GM12878 (cell line): ENCODE measurements at regions not wholly inside any gene's neighbourhood (a gene's known extent, or its start where the extent isn't known, plus 50 kb on each side); places are given as distances from the start of the nearest gene placed in this dataset.

Source experiments
- ATAC-seq: fragments of 200-7000 bp; cut with Tn5 transposase; 3 replicates; pipeline ENCODE4 v1.9.1; 2020; ENCODE audit warnings: mild to moderate bottlenecking, moderate library complexity
- BruUV-seq: library from RNA; stranded (reverse); fragments of 400-500 nt; replicated peaks from 2 replicates; lab custom pipeline; 2021; lab: Mats Ljungman, UMichigan
- CTCF ChIA-PET: fragments of 300-600 bp; sonication (Branson Sonifier 250); formaldehyde crosslinking; extraction: SDS; loops from one replicate; lab custom pipeline; 2021; ENCODE audit warnings: inconsistent platforms; lab: Yijun Ruan, JAX
- POLR2A ChIA-PET: fragments of 350-600 bp; formaldehyde crosslinking; extraction: SDS; loops from one replicate; lab custom pipeline; 2021; ENCODE audit warnings: inconsistent platforms; lab: Charles Lee
- RAD21 ChIA-PET: fragments of 300-600 bp; sonication (Branson Sonifier 250); formaldehyde crosslinking; loops from one replicate; lab custom pipeline; 2023; ENCODE audit warnings: antibody characterized with exemption; ENCODE audit not compliant: unreplicated experiment; lab: Charles Lee
- SMC1A ChIA-PET: fragments of 300-600 bp; sonication (Branson Sonifier 250); formaldehyde crosslinking; loops from one replicate; lab custom pipeline; 2023; ENCODE audit not compliant: unreplicated experiment, uncharacterized antibody; lab: Charles Lee
- DNase-seq: peaks from one replicate; pipeline ENCODE4 v3.0.0-alpha.2; 2011; ENCODE audit warnings: low read depth, low spot score
- FAIRE-seq: peaks from 3 replicates; lab custom pipeline; 2011; peaks lifted over from hg19 to GRCh38; lab: Jason Lieb, UNC
- H2AFZ ChIP-seq: 2 replicates; pipeline ENCODE4 v1.6.0; 2011; ENCODE audit warnings: low read depth, low read length, control low read depth; ENCODE audit not compliant: control insufficient read depth
- H3K27ac ChIP-seq: 2 replicates; pipeline ENCODE4 v1.5.1; 2011; ENCODE audit warnings: control low read depth; ENCODE audit not compliant: control insufficient read depth, insufficient read depth
- H3K27me3 ChIP-seq, 2 experiments: replicated peaks in 1 of 2; 2 replicates each; pipeline versions ENCODE4 v1.6.0 to v1.6.1; 2011; ENCODE audit warnings: low read length in 1 of 2; ENCODE audit not compliant: control insufficient read depth in 2 of 2, insufficient read depth in 2 of 2
- H3K36me3 ChIP-seq, 2 experiments: 2 replicates each; pipeline ENCODE4 v1.5.1; 2011; ENCODE audit warnings: low read length in 1 of 2; ENCODE audit not compliant: control insufficient read depth in 2 of 2, insufficient read depth in 2 of 2
- H3K4me1 ChIP-seq: 2 replicates; pipeline ENCODE4 v1.6.1; 2011; ENCODE audit warnings: mild to moderate bottlenecking, low read length, moderate library complexity, mixed read lengths; ENCODE audit not compliant: control insufficient read depth, insufficient read depth
- H3K4me2 ChIP-seq: 2 replicates; pipeline ENCODE4 v1.6.0; 2011; ENCODE audit warnings: control low read depth; ENCODE audit not compliant: control insufficient read depth, insufficient read depth
- H3K4me3 ChIP-seq: fragments of 200-600 bp; sonication (generic); 2 replicates; pipeline ENCODE4 v1.5.1; 2016
- H3K79me2 ChIP-seq: 2 replicates; pipeline ENCODE4 v1.6.0; 2011; ENCODE audit warnings: low read length; ENCODE audit not compliant: control insufficient read depth, insufficient read depth
- H3K9ac ChIP-seq: 2 replicates; pipeline ENCODE4 v1.8.0; 2011; ENCODE audit warnings: low read length, control low read depth, mixed read lengths; ENCODE audit not compliant: control insufficient read depth, insufficient read depth
- H3K9me3 ChIP-seq: replicated peaks from 3 replicates; pipeline ENCODE4 v1.5.1; 2011; ENCODE audit warnings: mild to moderate bottlenecking, low read length; ENCODE audit not compliant: control insufficient read depth, insufficient read depth
- H4K20me1 ChIP-seq: 2 replicates; pipeline ENCODE4 v1.6.0; 2011; ENCODE audit not compliant: control insufficient read depth, insufficient read depth
- ASH2L ChIP-seq: fragments of 300-600, 200-600 bp; sonication (generic); IDR thresholded peaks from 2 replicates; pipeline ENCODE4 v1.6.1; 2017; ENCODE audit warnings: low read depth, mild to moderate bottlenecking, borderline replicate concordance
- CHD2 ChIP-seq: IDR thresholded peaks from 2 replicates; pipeline ENCODE4 v1.6.1; 2011; ENCODE audit warnings: low read depth, low read length, improper control_type of control experiment, borderline replicate concordance
- CREB1 ChIP-seq: IDR thresholded peaks from 2 replicates; pipeline ENCODE4 v1.6.1; 2012; ENCODE audit warnings: low read depth, mild to moderate bottlenecking, inconsistent platforms
- GATAD2B ChIP-seq: fragments of 450-650 bp; conservative IDR thresholded peaks from 2 replicates; pipeline ENCODE4 v1.6.1; 2017; ENCODE audit warnings: low read depth, mild to moderate bottlenecking, moderate library complexity
- HDAC6 ChIP-seq: fragments of 200-600 bp; sonication (generic); IDR thresholded peaks from one replicate; pipeline ENCODE4 v1.8.0; 2017; ENCODE audit warnings: antibody characterized with exemption; ENCODE audit not compliant: unreplicated experiment
- LARP7 ChIP-seq: fragments of 450-650 bp; IDR thresholded peaks from 2 replicates; pipeline ENCODE4 v1.6.1; 2017; ENCODE audit warnings: mild to moderate bottlenecking
- RCOR1 ChIP-seq: conservative IDR thresholded peaks from 2 replicates; pipeline ENCODE4 v1.6.1; 2012; ENCODE audit warnings: low read depth, low read length, improper control_type of control experiment
- RUNX3 ChIP-seq: IDR thresholded peaks from 2 replicates; pipeline ENCODE4 v1.6.1; 2012; ENCODE audit warnings: low read length, inconsistent platforms
- SMAD5 ChIP-seq: IDR thresholded peaks from 2 replicates; pipeline ENCODE4 v1.6.1; 2016; ENCODE audit warnings: antibody characterized with exemption, low read depth
- STAT1 ChIP-seq: fragments of 450-650 bp; conservative IDR thresholded peaks from 2 replicates; pipeline ENCODE4 v1.6.1; 2014; ENCODE audit warnings: antibody characterized with exemption, mild to moderate bottlenecking
- STAT3 ChIP-seq: IDR thresholded peaks from 2 replicates; pipeline ENCODE4 v1.6.1; 2011; ENCODE audit warnings: low read depth, low read length, improper control_type of control experiment
- ZBTB11 ChIP-seq: fragments of 450-650 bp; formaldehyde crosslinking; IDR thresholded peaks from 2 replicates; pipeline ENCODE4 v1.5.0; 2022; ENCODE audit warnings: mild to moderate bottlenecking, missing genetic modification characterization
- WGBS: methylation state at CpG from one replicate; pipeline ENCODE4 v1.1.6; 2016; ENCODE audit warnings: low lambda C conversion rate; ENCODE audit not compliant: insufficient replicate concordance, insufficient coverage; ENCODE audit errors: missing lambda C conversion rate; 5-methylcytosine and 5-hydroxymethylcytosine counted together
- in situ Hi-C: fragments of 300-500 bp; cut with MboI; formaldehyde crosslinking; loops from 9 replicates; pipeline ENCODE4 v1.14.3; 2018; ENCODE audit warnings: mixed read lengths
- intact Hi-C: fragments of 100-400 bp; cut with micrococcal nuclease; formaldehyde crosslinking; loops from one replicate; pipeline ENCODE4 v1.14.2; 2022; ENCODE audit not compliant: unreplicated experiment
- TF ChIP-seq, protein P1 (sequence below): fragments of 450-650 bp; IDR thresholded peaks from 2 replicates; pipeline ENCODE4 v1.6.1; 2017; ENCODE audit warnings: mild to moderate bottlenecking
- TF ChIP-seq, protein P2 (sequence below): fragments of 450-650 bp; IDR thresholded peaks from 2 replicates; pipeline ENCODE4 v1.6.1; 2014; ENCODE audit warnings: mild to moderate bottlenecking
- TF ChIP-seq, protein P3 (sequence below): fragments of 450-650 bp; formaldehyde crosslinking; IDR thresholded peaks from 2 replicates; pipeline ENCODE4 v1.4.0; 2022; ENCODE audit warnings: mild to moderate bottlenecking, moderate library complexity

- no peak for TF ChIP-seq CREB1
Observed at GRCh38 chr7:70997261-70997660, 134.7 kb upstream of the GALNT17 start (continued).

DNA sequence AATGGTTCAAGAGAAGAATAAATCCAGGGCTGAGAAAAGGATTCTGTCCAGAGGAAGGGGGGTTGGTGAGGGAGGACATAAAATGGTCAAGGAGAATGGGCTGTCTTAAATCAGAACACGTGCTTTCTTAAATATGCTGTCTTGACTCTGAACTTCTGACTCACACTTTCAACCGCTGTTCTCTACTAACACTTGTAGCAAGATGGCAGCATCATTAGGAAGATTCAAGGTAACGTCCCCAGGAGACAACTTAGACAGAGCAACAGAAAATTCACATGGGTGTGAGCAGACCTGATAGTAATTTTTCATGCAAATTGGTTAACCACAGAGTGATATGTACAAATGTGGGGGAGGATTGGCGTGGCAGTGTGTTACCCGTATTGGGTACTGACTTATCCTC lies 126.8 kb upstream of the GALNT17 start:
- intact Hi-C loops (no loop called here), in situ Hi-C loops (no loop called here)
- BruUV-seq = no TSS peak
- Histone ChIP-seq H3K27ac (no peak overlapping the region), H3K36me3 (no peaks in the 10 kb centered on the region), H3K4me1 (no peaks in the 10 kb centered on the region), H2AFZ (no peak overlapping the region), H4K20me1 (no peaks in the 10 kb centered on the region), H3K79me2 (no peaks in the 10 kb centered on the region), H3K4me2 (no peak overlapping the region), H3K27me3 (no peaks in the 10 kb centered on the region), H3K9ac (no peak overlapping the region), H3K4me3 (no peak overlapping the region), H3K9me3 (no peaks in the 10 kb centered on the region)
- ChIA-PET SMC1A (no interaction called here), RAD21 (no interaction called here), CTCF (no interaction called here), POLR2A (no interaction called here)
- WGBS = 9% methylated on average over 5 of the region's 5 CpGs
- FAIRE-seq (no peak), ATAC-seq (no peak), DNase-seq (no peak)
- TF ChIP-seq RUNX3 (no peak), STAT3 (no peak), SMAD5 (no peak), CHD2 (no peak), GATAD2B (no peak), ZBTB11 (CRISPR knock-in tag) (no peak), HDAC6 (no peak), STAT1 (no peak), LARP7 (no peak), RCOR1 (no peak), ASH2L (no peak)
- TF ChIP-seq, protein P1, sequence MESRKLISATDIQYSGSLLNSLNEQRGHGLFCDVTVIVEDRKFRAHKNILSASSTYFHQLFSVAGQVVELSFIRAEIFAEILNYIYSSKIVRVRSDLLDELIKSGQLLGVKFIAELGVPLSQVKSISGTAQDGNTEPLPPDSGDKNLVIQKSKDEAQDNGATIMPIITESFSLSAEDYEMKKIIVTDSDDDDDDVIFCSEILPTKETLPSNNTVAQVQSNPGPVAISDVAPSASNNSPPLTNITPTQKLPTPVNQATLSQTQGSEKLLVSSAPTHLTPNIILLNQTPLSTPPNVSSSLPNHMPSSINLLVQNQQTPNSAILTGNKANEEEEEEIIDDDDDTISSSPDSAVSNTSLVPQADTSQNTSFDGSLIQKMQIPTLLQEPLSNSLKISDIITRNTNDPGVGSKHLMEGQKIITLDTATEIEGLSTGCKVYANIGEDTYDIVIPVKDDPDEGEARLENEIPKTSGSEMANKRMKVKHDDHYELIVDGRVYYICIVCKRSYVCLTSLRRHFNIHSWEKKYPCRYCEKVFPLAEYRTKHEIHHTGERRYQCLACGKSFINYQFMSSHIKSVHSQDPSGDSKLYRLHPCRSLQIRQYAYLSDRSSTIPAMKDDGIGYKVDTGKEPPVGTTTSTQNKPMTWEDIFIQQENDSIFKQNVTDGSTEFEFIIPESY = no peak
- TF ChIP-seq, protein P2, sequence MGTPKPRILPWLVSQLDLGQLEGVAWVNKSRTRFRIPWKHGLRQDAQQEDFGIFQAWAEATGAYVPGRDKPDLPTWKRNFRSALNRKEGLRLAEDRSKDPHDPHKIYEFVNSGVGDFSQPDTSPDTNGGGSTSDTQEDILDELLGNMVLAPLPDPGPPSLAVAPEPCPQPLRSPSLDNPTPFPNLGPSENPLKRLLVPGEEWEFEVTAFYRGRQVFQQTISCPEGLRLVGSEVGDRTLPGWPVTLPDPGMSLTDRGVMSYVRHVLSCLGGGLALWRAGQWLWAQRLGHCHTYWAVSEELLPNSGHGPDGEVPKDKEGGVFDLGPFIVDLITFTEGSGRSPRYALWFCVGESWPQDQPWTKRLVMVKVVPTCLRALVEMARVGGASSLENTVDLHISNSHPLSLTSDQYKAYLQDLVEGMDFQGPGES = no peak
- TF ChIP-seq, protein P3, sequence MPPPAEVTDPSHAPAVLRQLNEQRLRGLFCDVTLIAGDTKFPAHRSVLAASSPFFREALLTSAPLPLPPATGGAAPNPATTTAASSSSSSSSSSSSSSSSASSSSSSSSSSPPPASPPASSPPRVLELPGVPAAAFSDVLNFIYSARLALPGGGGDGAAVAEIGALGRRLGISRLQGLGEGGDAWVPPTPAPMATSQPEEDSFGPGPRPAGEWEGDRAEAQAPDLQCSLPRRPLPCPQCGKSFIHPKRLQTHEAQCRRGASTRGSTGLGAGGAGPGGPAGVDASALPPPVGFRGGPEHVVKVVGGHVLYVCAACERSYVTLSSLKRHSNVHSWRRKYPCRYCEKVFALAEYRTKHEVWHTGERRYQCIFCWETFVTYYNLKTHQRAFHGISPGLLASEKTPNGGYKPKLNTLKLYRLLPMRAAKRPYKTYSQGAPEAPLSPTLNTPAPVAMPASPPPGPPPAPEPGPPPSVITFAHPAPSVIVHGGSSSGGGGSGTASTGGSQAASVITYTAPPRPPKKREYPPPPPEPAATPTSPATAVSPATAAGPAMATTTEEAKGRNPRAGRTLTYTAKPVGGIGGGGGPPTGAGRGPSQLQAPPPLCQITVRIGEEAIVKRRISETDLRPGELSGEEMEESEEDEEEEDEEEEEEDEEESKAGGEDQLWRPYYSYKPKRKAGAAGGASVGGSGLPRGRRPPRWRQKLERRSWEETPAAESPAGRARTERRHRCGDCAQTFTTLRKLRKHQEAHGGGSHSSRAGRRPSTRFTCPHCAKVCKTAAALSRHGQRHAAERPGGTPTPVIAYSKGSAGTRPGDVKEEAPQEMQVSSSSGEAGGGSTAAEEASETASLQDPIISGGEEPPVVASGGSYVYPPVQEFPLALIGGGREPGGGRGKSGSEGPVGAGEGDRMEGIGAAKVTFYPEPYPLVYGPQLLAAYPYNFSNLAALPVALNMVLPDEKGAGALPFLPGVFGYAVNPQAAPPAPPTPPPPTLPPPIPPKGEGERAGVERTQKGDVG (CRISPR knock-in tag) = no peak
